Central memory CD8-positive, alpha-beta T cell (primary cell): ENCODE measurements at regions not wholly inside any gene's neighbourhood (a gene's known extent, or its start where the extent isn't known, plus 50 kb on each side); places are given as distances from the start of the nearest gene placed in this dataset.

ENCODE experiments used
- ATAC-seq: fragments of 150-1000 bp; cut with Tn5 transposase; replicated peaks from 2 replicates; pipeline ENCODE4 v1.10.0; 2022; ENCODE audit warnings: mild to moderate bottlenecking, moderate FRiP score, moderate number of reproducible peaks; ENCODE audit not compliant: poor library complexity, severe bottlenecking; ENCODE audit errors: extremely low read depth
- DNase-seq, 2 donors: peaks; one replicate each; pipeline ENCODE4 v3.0.0; 2021; ENCODE audit warnings: low spot score in 2 of 2
- H3K27ac Mint-ChIP-seq: one replicate; pipeline ENCODE4 v1.8.0; 2022; ENCODE audit warnings: low read depth, mild to moderate bottlenecking, moderate library complexity, mixed read lengths
- H3K27me3 Mint-ChIP-seq: one replicate; pipeline ENCODE4 v1.8.0; 2022; ENCODE audit warnings: mixed read lengths
- H3K36me3 Mint-ChIP-seq: one replicate; pipeline ENCODE4 v1.8.0; 2022; ENCODE audit warnings: mild to moderate bottlenecking, moderate library complexity, mixed read lengths; ENCODE audit not compliant: insufficient read depth
- H3K4me1 Mint-ChIP-seq: one replicate; pipeline ENCODE4 v1.8.0; 2022; ENCODE audit warnings: mixed read lengths
- H3K4me3 Mint-ChIP-seq: one replicate; pipeline ENCODE4 v1.8.0; 2022; ENCODE audit warnings: mild to moderate bottlenecking, moderate library complexity, mixed read lengths
- H3K9me3 Mint-ChIP-seq: one replicate; pipeline ENCODE4 v1.8.0; 2022; ENCODE audit warnings: mixed read lengths

DNA sequence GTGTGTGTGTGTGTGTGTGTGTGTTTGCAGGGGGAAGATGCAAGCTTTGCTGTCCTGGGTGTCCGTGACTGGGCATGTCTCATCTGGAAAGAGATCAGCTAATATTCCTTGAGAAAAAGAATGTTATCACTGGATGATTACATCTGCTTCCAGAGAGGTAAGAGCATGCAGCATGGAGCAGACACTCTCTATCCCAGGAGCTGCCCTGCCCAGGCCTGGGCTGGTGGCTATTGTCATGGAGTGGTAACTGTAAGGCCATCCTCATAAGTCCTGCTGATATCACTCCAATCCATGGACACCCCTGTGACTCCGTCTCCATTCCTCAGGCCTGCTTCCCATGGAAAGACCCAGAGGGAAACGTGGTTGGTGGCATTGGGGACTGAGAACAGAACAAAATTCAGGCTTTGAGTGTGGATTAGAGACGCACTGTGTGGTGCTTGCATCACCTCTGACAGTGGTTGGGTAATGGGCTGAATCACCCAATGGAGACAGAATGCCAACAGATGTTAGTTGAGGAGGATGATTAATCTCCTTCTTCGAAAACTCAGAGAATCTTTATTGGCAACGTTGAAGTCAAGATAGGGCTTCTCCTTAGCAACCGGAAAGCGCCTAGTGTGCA lies 52.0 kb upstream of the KCNIP1 start:
- DNase-seq (no peak), ATAC-seq (no peak)
- Mint-ChIP-seq H3K9me3 (no peaks in the 10 kb centered on the region), H3K36me3 (no peaks in the 10 kb centered on the region), H3K27me3 (peaks cover 21% of the 10 kb centered on the region), H3K27ac (no peak overlapping the region), H3K4me1 (no peaks in the 10 kb centered on the region), H3K4me3 (no peak overlapping the region)

GRCh38 chr5:170450061-170450669 lies 53.7 kb upstream of the KCNIP1 start:
- DNase-seq = no peak
- no peak overlapping the region for H3K4me3 Mint-ChIP-seq
- no peak for ATAC-seq
- no peaks in the 10 kb centered on the region for H3K4me1 Mint-ChIP-seq
- H3K36me3 Mint-ChIP-seq = no peaks in the 10 kb centered on the region
- H3K27me3 Mint-ChIP-seq = peaks cover 4% of the 10 kb centered on the region
- no peaks in the 10 kb centered on the region for H3K9me3 Mint-ChIP-seq
- H3K27ac Mint-ChIP-seq = no peak overlapping the region

- no peak overlapping the region for H3K4me3 Mint-ChIP-seq
- no peaks in the 10 kb centered on the region for H3K27me3 Mint-ChIP-seq
- no peaks in the 10 kb centered on the region for H3K36me3 Mint-ChIP-seq
- no peak overlapping the region for H3K27ac Mint-ChIP-seq
- no peak for ATAC-seq
- no peaks in the 10 kb centered on the region for H3K4me1 Mint-ChIP-seq
- DNase-seq = no peak
- no peaks in the 10 kb centered on the region for H3K9me3 Mint-ChIP-seq
Observed at GRCh38 chr5:170449232-170449631, 54.6 kb upstream of the KCNIP1 start.

DNA sequence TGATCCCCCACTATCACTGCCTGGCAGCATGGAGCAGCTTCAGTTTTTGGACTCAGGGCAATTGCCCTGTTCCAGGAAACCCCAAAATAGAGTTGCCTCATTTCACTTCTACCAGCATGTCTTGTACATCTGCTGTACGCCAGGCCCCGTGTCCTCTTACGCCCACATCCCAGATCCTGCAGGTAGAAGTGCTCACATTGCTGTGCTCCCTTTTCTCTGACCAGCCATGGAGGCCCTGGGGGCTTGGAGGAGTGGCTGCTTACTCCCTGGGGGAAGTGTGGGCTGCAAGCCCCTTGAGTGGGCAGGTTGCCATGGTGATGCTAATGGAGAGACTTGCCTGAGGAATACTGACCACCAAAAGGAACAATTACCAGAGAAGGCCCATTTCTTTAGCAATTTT lies 55.6 kb upstream of the KCNIP1 start:
- ATAC-seq (no peak), DNase-seq (no peak)
- Mint-ChIP-seq H3K36me3 (no peaks in the 10 kb centered on the region), H3K4me3 (no peak overlapping the region), H3K27me3 (no peaks in the 10 kb centered on the region), H3K27ac (no peak overlapping the region), H3K9me3 (no peaks in the 10 kb centered on the region), H3K4me1 (no peaks in the 10 kb centered on the region)

- no peaks in the 10 kb centered on the region for H3K9me3 Mint-ChIP-seq
- no peak for ATAC-seq
- no peak overlapping the region for H3K4me3 Mint-ChIP-seq
- no peaks in the 10 kb centered on the region for H3K27me3 Mint-ChIP-seq
- H3K36me3 Mint-ChIP-seq = no peaks in the 10 kb centered on the region
- no peaks in the 10 kb centered on the region for H3K4me1 Mint-ChIP-seq
- no peak overlapping the region for H3K27ac Mint-ChIP-seq
- no peak for DNase-seq
Observed at GRCh38 chr5:170446365-170446764, 57.2 kb upstream of the KCNMB1 start.

- Mint-ChIP-seq H3K36me3 (no peaks in the 10 kb centered on the region), H3K27me3 (no peaks in the 10 kb centered on the region), H3K27ac (no peak overlapping the region), H3K4me3 (no peak overlapping the region), H3K9me3 (no peaks in the 10 kb centered on the region), H3K4me1 (no peaks in the 10 kb centered on the region)
- ATAC-seq = no peak
- DNase-seq = no peak
Observed at GRCh38 chr5:170445936-170446335, 56.8 kb upstream of the KCNMB1 start.

DNA sequence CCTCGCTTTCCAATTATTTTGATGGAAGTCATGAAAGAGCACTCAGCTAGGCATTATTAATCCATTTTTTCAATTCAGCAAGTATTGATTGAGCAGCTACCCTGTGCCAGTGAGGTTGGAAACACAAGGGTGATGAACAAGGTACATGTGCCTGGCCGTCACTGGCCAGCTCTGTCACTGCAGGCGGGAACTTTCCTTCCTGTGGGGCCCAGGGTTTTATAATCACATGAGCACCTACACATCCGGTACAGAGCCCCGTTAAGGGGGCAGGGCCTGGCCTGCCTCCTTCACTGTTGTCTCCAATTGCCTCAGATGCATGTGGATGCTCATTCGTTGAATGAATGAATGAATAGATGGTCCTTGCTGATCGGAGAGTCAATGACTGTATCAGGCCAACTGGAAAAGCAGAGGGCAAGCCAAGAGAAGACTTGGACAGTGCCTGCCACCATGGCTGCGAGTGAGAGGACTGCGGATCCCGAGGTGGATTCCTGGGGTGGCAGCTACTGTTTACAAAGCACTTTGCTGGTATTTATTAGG lies 55.9 kb upstream of the KCNMB1 start:
- no peaks in the 10 kb centered on the region for H3K4me1 Mint-ChIP-seq
- no peaks in the 10 kb centered on the region for H3K27me3 Mint-ChIP-seq
- no peak for ATAC-seq
- H3K36me3 Mint-ChIP-seq = no peaks in the 10 kb centered on the region
- no peak overlapping the region for H3K27ac Mint-ChIP-seq
- no peaks in the 10 kb centered on the region for H3K9me3 Mint-ChIP-seq
- H3K4me3 Mint-ChIP-seq = no peak overlapping the region
- DNase-seq = peak in 1 of 2 donors; percentile 6

GRCh38 chr5:170444181-170444580 lies 55.0 kb upstream of the KCNMB1 start:
- H3K36me3 Mint-ChIP-seq = no peaks in the 10 kb centered on the region
- H3K4me1 Mint-ChIP-seq = no peaks in the 10 kb centered on the region
- DNase-seq (no peak), ATAC-seq (no peak)
- no peaks in the 10 kb centered on the region for H3K27me3 Mint-ChIP-seq
- no peak overlapping the region for H3K4me3 Mint-ChIP-seq
- H3K27ac Mint-ChIP-seq = no peak overlapping the region
- H3K9me3 Mint-ChIP-seq = no peaks in the 10 kb centered on the region

- no peak overlapping the region for H3K4me3 Mint-ChIP-seq
- no peaks in the 10 kb centered on the region for H3K9me3 Mint-ChIP-seq
- H3K4me1 Mint-ChIP-seq = no peaks in the 10 kb centered on the region
- H3K27me3 Mint-ChIP-seq = peaks cover 5% of the 10 kb centered on the region
- no peaks in the 10 kb centered on the region for H3K36me3 Mint-ChIP-seq
- DNase-seq (peak in 1 of 2 donors; percentile 1), ATAC-seq (no peak)
- no peak overlapping the region for H3K27ac Mint-ChIP-seq
Observed at GRCh38 chr5:170443624-170444023, 54.5 kb upstream of the KCNMB1 start.

- ATAC-seq = no peak
- Mint-ChIP-seq H3K27me3 (peaks cover 12% of the 10 kb centered on the region), H3K9me3 (no peaks in the 10 kb centered on the region), H3K27ac (no peak overlapping the region), H3K36me3 (no peaks in the 10 kb centered on the region), H3K4me1 (no peaks in the 10 kb centered on the region), H3K4me3 (no peak overlapping the region)
- no peak for DNase-seq
Observed at GRCh38 chr5:170442921-170443320, 53.8 kb upstream of the KCNMB1 start.

- no peaks in the 10 kb centered on the region for H3K4me1 Mint-ChIP-seq
- no peak for ATAC-seq
- H3K4me3 Mint-ChIP-seq = no peak overlapping the region
Observed at GRCh38 chr5:170442391-170442790, 53.2 kb upstream of the KCNMB1 start.

GRCh38 chr5:170441393-170441784 lies 52.2 kb upstream of the KCNMB1 start:
- H3K4me3 Mint-ChIP-seq = no peak overlapping the region
- H3K27ac Mint-ChIP-seq = no peak overlapping the region
- DNase-seq (no peak), ATAC-seq (no peak)
- H3K27me3 Mint-ChIP-seq = peaks cover 18% of the 10 kb centered on the region
- no peaks in the 10 kb centered on the region for H3K9me3 Mint-ChIP-seq
- no peaks in the 10 kb centered on the region for H3K36me3 Mint-ChIP-seq
- no peaks in the 10 kb centered on the region for H3K4me1 Mint-ChIP-seq

More at GRCh38 chr5:170442391-170442790, 53.2 kb upstream of the KCNMB1 start:
- Mint-ChIP-seq H3K27me3 (peaks cover 17% of the 10 kb centered on the region), H3K9me3 (no peaks in the 10 kb centered on the region), H3K36me3 (no peaks in the 10 kb centered on the region), H3K27ac (no peak overlapping the region)
- DNase-seq = no peak

DNA sequence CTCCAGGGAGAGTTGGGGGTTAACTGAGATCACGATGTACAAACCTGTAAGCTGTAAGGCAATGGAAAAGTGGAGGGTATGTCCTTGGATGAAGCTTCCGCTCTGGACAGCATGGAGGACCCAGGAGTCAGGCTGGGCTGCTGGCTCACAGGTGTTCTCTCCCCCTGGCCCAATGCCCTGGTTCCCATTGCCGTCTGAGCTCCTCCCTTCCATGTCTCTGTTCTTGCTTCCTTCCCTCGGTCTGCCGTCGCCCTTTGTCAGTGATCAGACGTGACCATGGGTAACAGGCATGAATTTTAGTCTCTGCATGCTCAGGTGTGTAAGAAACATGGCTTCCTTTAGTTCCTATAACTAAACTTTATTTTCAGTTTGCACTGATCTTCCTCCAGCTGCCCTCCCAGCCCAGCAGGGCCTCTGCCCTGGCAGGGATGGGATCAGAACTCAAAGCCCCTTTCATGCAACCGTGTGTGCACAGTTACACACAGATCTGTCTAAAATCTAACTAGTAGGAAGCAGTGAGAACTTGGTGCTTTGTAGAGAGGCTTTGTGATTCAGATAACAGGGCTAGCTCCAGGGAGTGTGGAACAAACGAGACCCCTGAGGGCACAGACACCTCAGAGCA lies 51.7 kb upstream of the KCNMB1 start:
- no peaks in the 10 kb centered on the region for H3K36me3 Mint-ChIP-seq
- no peak overlapping the region for H3K4me3 Mint-ChIP-seq
- no peaks in the 10 kb centered on the region for H3K4me1 Mint-ChIP-seq
- peaks cover 18% of the 10 kb centered on the region for H3K27me3 Mint-ChIP-seq
- no peak overlapping the region for H3K27ac Mint-ChIP-seq
- DNase-seq (peak in 1 of 2 donors; percentile 8), ATAC-seq (no peak)
- no peaks in the 10 kb centered on the region for H3K9me3 Mint-ChIP-seq
